GM19372 (cell line): ENCODE measurements at regions not wholly inside any gene's neighbourhood (a gene's known extent, or its start where the extent isn't known, plus 50 kb on each side); places are given as distances from the start of the nearest gene placed in this dataset.

Experiments used
- ATAC-seq: cut with Tn5 transposase; IDR thresholded peaks from one replicate; pipeline ENCODE4 v1.9.1; 2021; ENCODE audit warnings: mild to moderate bottlenecking, low read depth, moderate library complexity; ENCODE audit not compliant: unreplicated experiment

DNA sequence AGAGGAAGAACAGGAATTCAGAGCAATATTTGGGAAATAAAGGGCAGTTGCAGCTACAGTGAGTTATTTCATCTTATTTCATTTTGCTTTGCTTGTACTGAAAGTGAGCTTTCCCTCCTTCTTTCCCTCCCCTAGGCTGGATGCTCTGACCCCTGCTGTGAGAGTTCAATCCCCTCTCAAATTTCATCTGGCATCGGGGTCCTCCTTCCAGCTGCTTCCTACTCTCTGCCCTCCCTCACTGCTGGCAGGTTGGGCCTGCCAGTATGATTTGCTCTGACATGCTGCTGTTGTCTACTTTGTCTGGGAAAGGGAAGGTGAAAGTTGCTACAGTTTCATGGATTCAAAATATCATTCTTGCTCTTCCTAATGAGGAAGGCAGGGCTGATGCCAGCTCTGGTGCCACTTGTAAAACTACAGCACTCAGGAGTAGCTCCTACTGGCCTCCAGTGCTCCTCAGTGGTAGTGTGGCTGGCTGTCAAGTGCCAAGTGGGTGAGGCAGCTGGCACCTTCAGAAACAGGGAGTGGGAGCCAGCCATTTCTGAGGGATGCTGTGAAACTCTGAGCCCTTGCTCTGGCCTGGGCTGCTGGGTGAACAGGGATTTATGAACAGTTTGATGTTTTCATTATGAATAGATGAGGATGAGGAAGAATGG, 408.6 kb downstream of the HAPSTR1 start:
- ATAC-seq = no peak

DNA sequence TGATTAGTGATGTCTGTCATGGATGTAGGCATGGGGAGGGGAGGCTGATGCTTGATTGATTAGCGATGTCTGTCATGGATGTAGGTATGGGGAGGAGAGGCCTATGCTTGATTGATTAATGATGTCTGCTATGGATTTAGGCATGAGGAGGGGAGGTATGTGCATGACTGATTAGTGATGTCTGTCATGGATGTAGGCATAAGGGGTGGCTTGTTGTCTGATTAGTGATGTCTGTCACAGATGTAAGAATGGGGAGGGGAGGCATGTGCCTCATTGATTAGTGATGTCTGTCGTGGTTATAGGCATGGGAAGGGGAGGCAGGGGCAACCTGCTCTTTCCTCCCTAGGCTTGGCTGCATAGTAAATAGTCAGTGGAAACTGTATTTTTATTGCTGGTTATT, 409.4 kb downstream of the HAPSTR1 start:
- no peak for ATAC-seq

- ATAC-seq = no peak
Observed at GRCh38 chr16:9503251-9503984, 412.0 kb downstream of the HAPSTR1 start.

- no peak for ATAC-seq
Observed at GRCh38 chr16:9508328-9508936, 417.0 kb downstream of the HAPSTR1 start.

GRCh38 chr16:9509663-9510062, 418.2 kb downstream of the HAPSTR1 start:
- ATAC-seq = no peak

DNA sequence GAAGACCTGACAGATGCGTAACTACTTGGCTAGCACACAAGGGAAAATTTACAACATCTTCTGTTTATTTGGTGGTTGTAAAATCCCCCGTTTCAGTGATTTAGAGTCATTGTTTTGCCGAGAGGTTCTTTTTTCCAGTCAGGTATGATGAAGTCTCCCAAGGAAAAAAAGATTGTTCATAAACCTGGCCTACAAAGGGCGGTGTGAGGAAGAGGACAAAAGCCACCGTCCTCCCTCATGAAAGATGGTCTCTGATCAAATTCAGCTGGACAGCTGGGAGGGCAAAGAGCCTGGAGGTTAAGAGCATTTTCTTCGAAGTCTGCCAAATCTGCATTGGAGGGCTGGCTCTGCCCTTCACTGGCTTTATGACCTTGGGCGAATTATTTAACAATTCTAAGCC, 419.9 kb downstream of the HAPSTR1 start:
- no peak for ATAC-seq

GRCh38 chr16:9516444-9516843, 425.0 kb downstream of the HAPSTR1 start:
- ATAC-seq = no peak

DNA sequence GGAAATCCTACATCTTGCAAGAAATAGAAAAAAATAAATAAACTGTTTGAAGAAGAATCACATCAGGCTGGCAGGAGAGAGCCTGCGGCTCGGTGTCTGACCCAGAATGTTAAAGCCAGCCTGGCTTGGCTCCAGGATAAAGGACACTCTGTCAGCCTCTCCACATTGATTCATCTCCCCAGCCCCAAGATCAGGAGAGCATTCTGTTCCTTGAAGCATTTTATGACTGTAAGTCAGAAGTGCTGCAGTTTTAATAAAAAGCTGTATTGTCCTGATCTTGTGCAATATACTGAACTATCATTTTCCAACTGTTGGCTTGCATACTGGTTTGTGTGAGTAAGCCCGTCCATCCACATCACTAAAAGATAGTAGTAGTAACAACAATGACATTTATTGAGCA, 426.6 kb downstream of the HAPSTR1 start:
- no peak for ATAC-seq

DNA sequence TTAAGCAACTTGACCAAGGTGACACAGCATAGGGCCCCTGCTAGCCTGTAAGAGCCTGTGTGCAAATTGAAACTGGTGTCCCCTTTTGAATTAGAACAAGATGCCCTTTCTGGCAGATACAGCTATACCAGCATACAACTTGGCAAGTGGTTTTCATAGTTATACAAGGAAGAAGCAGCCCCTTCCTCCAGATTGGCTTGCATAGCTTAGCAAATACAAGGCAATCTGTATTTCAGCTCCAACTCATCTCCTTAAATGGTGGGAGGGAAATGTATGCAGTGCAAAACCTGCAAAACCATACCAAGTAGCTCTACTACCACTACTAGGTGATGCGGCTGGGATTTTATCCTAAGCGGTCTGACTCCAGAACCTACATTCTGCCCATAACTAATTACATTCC, 427.1 kb downstream of the HAPSTR1 start:
- ATAC-seq = no peak

- ATAC-seq = no peak
Observed at GRCh38 chr16:9521749-9522370, 430.4 kb downstream of the HAPSTR1 start.

GRCh38 chr16:9522614-9523013, 431.2 kb downstream of the HAPSTR1 start:
- no peak for ATAC-seq

DNA sequence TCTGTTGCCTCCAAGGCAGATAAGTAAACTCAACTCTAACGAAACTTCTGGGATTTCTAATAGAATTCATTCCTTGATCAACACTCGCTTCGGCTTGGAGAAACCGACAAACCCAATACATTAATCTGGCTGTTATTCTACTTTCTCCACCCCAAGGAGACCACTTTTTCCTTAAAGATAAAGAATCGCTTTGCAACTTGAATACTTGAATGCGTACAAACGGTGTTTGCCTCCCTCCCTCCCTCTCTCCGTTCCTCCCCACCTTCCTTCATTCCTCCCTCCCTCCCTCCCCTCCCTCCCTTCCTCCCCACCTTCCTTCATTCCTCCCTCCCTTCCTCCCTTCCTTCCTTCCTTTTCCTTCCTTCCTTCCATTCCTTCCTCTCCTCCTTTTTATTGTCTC, 432.6 kb downstream of the HAPSTR1 start:
- no peak for ATAC-seq

GRCh38 chr16:9525037-9525436, 433.6 kb downstream of the HAPSTR1 start:
- no peak for ATAC-seq

GRCh38 chr16:9526791-9527190, 435.3 kb downstream of the HAPSTR1 start:
- no peak for ATAC-seq

DNA sequence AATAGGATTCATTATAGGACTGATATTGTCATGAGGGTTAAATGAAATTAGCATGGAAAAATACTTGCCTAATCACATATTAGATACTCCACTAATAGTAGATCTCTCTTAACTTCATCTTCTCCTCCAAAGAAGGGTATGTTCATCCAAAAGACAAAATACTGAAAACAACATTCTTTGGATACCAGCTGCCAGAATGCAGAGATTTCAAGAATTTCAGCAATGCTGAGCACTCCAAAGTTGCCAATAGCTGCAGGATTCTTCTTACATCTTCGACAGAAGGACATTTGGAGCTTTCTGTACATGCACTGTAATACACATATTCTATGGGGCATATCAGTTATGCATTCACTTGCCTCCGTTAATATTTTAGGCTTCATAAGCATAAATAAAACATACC, 436.5 kb downstream of the HAPSTR1 start:
- no peak for ATAC-seq

- no peak for ATAC-seq
Observed at GRCh38 chr16:9528511-9529079, 437.2 kb downstream of the HAPSTR1 start.

DNA sequence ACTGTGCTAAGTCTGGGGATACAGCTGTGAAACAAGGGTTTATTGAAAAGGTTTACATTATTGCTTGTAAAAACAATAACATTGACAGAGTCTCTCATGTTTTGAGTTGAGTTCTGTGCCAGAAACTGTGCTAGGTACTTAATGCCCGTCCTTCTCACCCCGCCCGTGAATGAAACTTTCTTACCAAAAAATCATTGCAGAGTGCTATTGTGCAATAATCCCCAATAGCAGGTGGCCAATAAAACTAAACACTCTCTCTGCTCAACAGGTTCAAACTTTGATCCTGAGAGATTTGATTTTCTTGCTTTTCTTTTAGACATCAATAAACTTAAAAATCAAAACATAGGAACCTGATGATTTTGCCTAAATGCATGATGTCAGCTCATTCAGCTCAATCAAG, 441.6 kb downstream of the HAPSTR1 start:
- no peak for ATAC-seq

DNA sequence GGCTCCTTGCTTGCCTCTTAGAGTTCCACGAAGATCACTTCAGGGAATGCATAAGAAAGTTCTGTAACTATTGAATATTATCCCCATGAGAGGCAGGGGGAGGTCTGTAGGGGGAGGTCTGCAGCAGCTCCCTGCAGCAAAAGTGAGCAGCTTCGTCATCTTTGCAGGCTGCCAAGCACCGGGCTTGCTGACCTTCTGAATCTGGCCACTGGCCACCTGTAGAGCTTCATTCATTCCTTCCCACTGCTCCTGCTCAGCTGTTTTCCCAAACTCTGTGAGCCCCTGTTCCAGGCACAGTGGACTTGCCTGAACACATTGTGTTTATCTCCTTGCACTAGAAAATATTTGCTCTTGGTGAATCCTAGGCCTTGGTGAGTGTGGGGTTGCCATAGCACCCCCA, 443.3 kb downstream of the HAPSTR1 start:
- ATAC-seq = no peak

DNA sequence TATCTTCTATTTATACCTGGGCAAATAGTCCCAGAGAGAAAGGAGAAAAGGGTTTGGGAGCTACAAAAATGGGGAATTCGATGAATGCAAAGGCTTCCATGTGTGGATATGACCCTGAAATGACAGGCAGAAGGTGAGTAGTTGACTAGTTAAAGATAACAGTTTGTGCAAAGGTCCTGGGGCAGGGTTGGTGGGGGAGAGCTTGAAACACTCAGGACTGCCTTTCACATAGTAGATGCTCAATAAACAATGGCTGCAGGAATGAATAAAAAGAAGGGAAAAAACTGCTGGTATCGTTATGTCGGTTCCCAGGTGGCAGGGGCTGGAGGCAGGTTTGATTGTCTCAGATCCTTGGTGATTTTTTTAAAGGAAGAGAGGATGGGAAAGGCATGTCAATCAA, 445.5 kb downstream of the HAPSTR1 start:
- no peak for ATAC-seq

DNA sequence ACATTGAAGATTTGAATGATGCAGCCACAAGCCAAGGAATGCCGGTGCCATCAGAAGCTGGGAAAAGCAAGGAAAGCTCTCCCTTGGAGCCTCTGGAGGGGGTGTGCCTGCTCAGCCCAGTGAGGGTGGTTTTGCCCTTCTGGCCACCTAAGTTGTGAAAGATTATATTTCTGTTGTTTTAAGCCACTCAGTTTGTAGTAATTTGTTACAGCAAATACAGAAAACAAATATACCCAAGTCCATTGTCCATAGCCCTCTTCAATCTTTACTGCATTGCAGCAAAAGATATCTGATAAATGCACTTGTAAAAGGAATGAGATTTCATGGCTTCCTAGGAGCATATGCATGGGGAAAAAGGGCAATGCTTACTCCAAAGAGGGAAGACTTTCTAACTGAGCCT, 447.9 kb downstream of the HAPSTR1 start:
- ATAC-seq = no peak

GRCh38 chr16:9541723-9542122, 450.3 kb downstream of the HAPSTR1 start:
- ATAC-seq = no peak
